H7 (cell line): ENCODE measurements at regions not wholly inside any gene's neighbourhood (a gene's known extent, or its start where the extent isn't known, plus 50 kb on each side); places are given as distances from the start of the nearest gene placed in this dataset.
A peak's percentile ranks its signal among the peaks of the same experiment; 100 is the strongest.

Experiments used
- DNase-seq: peaks from one replicate; pipeline ENCODE4 v3.0.0; 2012
- H3K27me3 ChIP-seq: 2 replicates; pipeline ENCODE4 v1.6.0; 2011; ENCODE audit warnings: mild to moderate bottlenecking, low read length; ENCODE audit not compliant: control insufficient read depth, insufficient read depth
- H3K36me3 ChIP-seq: replicated peaks from 2 replicates; pipeline ENCODE4 v1.5.1; 2011; ENCODE audit warnings: low read length; ENCODE audit not compliant: control insufficient read depth, insufficient read depth
- H3K4me3 ChIP-seq: 2 replicates; pipeline ENCODE4 v1.5.1; 2011; ENCODE audit warnings: low read depth, mild to moderate bottlenecking, control low read depth, low read length, moderate library complexity; ENCODE audit not compliant: insufficient read depth

GRCh38 chr7:113797420-113798010, 121.3 kb downstream of the PPP1R3A start:
- Histone ChIP-seq H3K27me3 (no peaks in the 10 kb centered on the region), H3K36me3 (no peaks in the 10 kb centered on the region), H3K4me3 (no peak overlapping the region)
- DNase-seq = no peak

- DNase-seq = no peak
- Histone ChIP-seq H3K36me3 (no peaks in the 10 kb centered on the region), H3K27me3 (no peaks in the 10 kb centered on the region), H3K4me3 (no peak overlapping the region)
Measured at GRCh38 chr7:113796557-113796956, 122.3 kb downstream of the PPP1R3A start.

- DNase-seq = no peak
- no peaks in the 10 kb centered on the region for H3K27me3 ChIP-seq
- no peak overlapping the region for H3K4me3 ChIP-seq
- H3K36me3 ChIP-seq = no peaks in the 10 kb centered on the region
Measured at GRCh38 chr7:113794573-113794972, 124.2 kb downstream of the PPP1R3A start.

- Histone ChIP-seq H3K4me3 (no peak overlapping the region), H3K36me3 (no peaks in the 10 kb centered on the region), H3K27me3 (no peaks in the 10 kb centered on the region)
- no peak for DNase-seq
Measured at GRCh38 chr7:113793171-113793570, 125.6 kb downstream of the PPP1R3A start.

- Histone ChIP-seq H3K27me3 (no peaks in the 10 kb centered on the region), H3K36me3 (no peaks in the 10 kb centered on the region), H3K4me3 (no peak overlapping the region)
- no peak for DNase-seq
Measured at GRCh38 chr7:113790025-113790424, 128.8 kb downstream of the PPP1R3A start.

- Histone ChIP-seq H3K27me3 (no peaks in the 10 kb centered on the region), H3K4me3 (no peak overlapping the region), H3K36me3 (no peaks in the 10 kb centered on the region)
- no peak for DNase-seq
Measured at GRCh38 chr7:113787106-113787505, 131.7 kb downstream of the PPP1R3A start.

- H3K27me3 ChIP-seq = no peaks in the 10 kb centered on the region
- no peak overlapping the region for H3K4me3 ChIP-seq
- no peaks in the 10 kb centered on the region for H3K36me3 ChIP-seq
- no peak for DNase-seq
Measured at GRCh38 chr7:113784956-113785355, 133.9 kb downstream of the PPP1R3A start.

GRCh38 chr7:113784316-113784715, 134.5 kb downstream of the PPP1R3A start:
- no peak for DNase-seq
- Histone ChIP-seq H3K27me3 (no peaks in the 10 kb centered on the region), H3K36me3 (no peaks in the 10 kb centered on the region), H3K4me3 (no peak overlapping the region)

GRCh38 chr7:113783403-113783802, 135.4 kb downstream of the PPP1R3A start:
- no peak overlapping the region for H3K4me3 ChIP-seq
- no peaks in the 10 kb centered on the region for H3K36me3 ChIP-seq
- no peaks in the 10 kb centered on the region for H3K27me3 ChIP-seq
- DNase-seq = no peak

GRCh38 chr7:113775804-113776203, 143.0 kb downstream of the PPP1R3A start:
- no peaks in the 10 kb centered on the region for H3K36me3 ChIP-seq
- DNase-seq = no peak
- H3K4me3 ChIP-seq = no peak overlapping the region
- H3K27me3 ChIP-seq = no peaks in the 10 kb centered on the region

- DNase-seq = no peak
Measured at GRCh38 chr7:113775401-113775800, 143.4 kb downstream of the PPP1R3A start.

GRCh38 chr7:113774182-113774807, 144.5 kb downstream of the PPP1R3A start:
- Histone ChIP-seq H3K27me3 (no peaks in the 10 kb centered on the region), H3K4me3 (no peak overlapping the region), H3K36me3 (no peaks in the 10 kb centered on the region)
- DNase-seq = peak; percentile 13

More at GRCh38 chr7:113775401-113775800, 143.4 kb downstream of the PPP1R3A start:
- Histone ChIP-seq H3K4me3 (no peak overlapping the region), H3K36me3 (no peaks in the 10 kb centered on the region), H3K27me3 (no peaks in the 10 kb centered on the region)

- no peaks in the 10 kb centered on the region for H3K27me3 ChIP-seq
- DNase-seq = no peak
- no peak overlapping the region for H3K4me3 ChIP-seq
- no peaks in the 10 kb centered on the region for H3K36me3 ChIP-seq
Measured at GRCh38 chr7:113770146-113770738, 148.6 kb downstream of the PPP1R3A start.

- DNase-seq = no peak
- Histone ChIP-seq H3K4me3 (no peak overlapping the region), H3K36me3 (no peaks in the 10 kb centered on the region), H3K27me3 (no peaks in the 10 kb centered on the region)
Measured at GRCh38 chr7:113768387-113768786, 150.4 kb downstream of the PPP1R3A start.

GRCh38 chr7:113764401-113765035, 154.3 kb downstream of the PPP1R3A start:
- Histone ChIP-seq H3K36me3 (no peaks in the 10 kb centered on the region), H3K27me3 (no peaks in the 10 kb centered on the region), H3K4me3 (no peak overlapping the region)
- no peak for DNase-seq
